Left renal pelvis (tissue), 4 donors: ENCODE measurements at regions not wholly inside any gene's neighbourhood (a gene's known extent, or its start where the extent isn't known, plus 50 kb on each side); places are given as distances from the start of the nearest gene placed in this dataset.
"Not testable (repeated sequence)": the region's sequence is repeated elsewhere in the genome, so short reads cannot be mapped to it uniquely, and the experiment has no call there.

Experiments
- DNase-seq, 4 donors: peaks; one replicate each; pipeline ENCODE4 v3.0.0-alpha.2; 2013; ENCODE audit warnings: low read depth in 4 of 4, low spot score in 3 of 4

GRCh38 chr3:94472511-94472910 is 409.6 kb downstream of the NSUN3 start:
- DNase-seq = no peak

GRCh38 chr3:94481226-94481898 is 418.5 kb downstream of the NSUN3 start:
- no peak for DNase-seq

DNA sequence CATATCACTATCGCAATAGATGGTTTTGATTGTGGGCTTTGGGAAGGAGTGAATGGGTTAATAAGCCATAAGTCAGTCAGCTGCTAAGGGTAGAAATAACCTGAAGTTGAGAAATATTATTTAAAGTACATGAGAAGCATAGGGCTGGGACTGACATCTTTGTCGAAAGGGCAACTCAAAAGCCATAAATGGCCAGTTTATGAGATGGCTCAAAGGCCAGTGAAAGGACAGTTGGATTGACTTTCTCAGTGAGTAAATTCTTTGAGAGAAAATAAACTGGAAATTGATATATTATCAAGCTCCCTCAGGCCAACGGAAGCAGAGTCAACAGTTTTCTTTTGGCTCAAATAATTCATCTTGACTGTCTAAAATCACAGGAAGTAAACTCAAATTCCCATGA is 419.8 kb downstream of the NSUN3 start:
- DNase-seq = no peak

GRCh38 chr3:94483403-94483802 is 420.5 kb downstream of the NSUN3 start:
- no peak for DNase-seq

DNA sequence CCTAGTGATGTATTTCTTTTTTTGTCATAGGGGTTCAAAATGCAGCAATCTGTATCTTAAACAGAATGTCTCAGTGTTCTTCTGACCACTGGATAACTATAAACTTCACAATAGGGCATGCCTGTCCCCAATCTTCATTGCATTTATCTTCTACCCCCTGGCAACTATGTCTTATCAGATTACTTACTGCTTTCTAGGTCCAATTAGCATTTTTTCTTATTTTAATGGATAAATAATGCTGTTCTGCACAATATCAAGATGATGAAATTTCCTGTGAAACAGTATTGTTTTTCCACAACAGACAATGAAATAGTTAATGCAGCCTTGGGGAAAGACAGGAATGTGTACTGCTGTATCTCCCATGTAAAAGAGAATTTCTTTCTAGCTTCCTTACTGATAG is 432.1 kb downstream of the NSUN3 start:
- DNase-seq = no peak

DNA sequence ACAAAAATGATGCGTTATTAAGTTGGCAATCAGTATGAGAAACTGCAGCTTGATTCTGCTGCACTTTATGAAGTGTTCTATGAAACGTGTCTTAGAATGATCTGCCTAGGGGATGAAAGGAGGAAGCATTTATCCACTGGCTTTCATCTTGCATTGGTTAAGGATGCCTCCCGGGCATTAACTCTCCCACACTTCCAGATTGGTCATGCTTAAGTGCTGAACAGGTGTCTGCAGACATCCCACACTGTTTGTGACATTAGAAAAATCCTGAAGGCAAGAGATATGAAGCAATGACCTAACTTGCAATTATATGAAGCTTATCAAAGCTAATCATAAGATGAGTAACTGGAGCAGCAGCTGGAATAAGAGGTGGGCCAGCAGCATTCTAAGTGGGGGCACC is 437.3 kb downstream of the NSUN3 start:
- no peak for DNase-seq

- DNase-seq = not testable (repeated sequence)
Measured at GRCh38 chr3:94507354-94507753, 444.5 kb downstream of the NSUN3 start.

DNA sequence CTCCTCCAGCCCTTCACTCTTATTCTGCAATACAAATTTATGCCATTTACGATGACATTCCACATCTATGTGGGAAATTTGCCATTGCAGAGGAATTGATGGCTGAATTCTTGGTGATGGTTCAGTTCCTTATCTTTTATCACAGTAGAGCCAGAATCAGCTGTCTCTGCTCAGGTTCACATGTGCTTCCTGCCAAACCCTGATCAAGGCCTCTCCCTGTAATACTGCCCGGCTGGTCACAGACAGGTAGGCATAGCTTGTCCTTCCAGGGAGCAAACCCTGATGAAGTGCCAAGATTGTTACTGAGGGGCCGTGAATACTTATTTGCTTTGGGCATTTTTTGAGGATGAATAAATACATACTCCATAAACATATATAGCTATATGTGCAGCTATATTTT is 450.0 kb downstream of the NSUN3 start:
- no peak for DNase-seq

- DNase-seq = no peak
Measured at GRCh38 chr3:94513600-94513999, 450.7 kb downstream of the NSUN3 start.

DNA sequence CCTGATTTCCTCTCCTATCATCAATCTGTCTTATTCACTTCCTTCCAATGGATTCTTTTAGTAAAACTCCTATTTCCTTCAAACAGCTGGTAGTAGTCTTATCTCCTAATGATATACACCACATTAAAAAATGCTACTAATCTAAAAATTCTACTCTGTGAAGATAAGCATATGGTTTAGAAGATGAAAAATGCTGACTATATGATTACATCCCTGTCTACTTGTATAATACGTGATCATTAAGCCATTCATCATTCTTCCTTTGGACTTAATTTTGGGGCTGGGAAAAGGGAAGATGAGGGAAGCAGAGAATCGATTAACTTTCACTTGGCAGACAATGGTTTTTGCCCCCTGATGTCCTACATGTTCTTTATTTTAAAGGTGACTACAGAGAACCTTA is 453.1 kb downstream of the NSUN3 start:
- DNase-seq = no peak

DNA sequence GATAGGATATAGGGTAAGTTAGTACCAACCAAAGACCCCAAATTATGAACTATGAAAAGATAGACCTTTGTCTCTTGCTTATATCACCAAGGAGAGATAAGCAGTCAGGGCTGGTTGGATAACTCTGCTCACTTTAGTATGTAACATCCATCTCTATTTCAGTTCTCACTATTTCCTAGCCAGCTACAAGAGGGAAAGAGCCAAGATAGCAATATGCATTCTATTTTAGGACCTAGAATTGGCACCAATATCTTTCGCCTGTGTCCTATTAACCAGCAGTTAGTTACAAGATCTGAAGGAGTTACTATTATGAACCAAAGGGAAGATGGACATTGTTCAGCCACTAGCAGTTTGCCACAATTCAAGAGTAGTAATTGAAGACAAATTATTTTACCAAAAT is 457.5 kb downstream of the NSUN3 start:
- DNase-seq = no peak

DNA sequence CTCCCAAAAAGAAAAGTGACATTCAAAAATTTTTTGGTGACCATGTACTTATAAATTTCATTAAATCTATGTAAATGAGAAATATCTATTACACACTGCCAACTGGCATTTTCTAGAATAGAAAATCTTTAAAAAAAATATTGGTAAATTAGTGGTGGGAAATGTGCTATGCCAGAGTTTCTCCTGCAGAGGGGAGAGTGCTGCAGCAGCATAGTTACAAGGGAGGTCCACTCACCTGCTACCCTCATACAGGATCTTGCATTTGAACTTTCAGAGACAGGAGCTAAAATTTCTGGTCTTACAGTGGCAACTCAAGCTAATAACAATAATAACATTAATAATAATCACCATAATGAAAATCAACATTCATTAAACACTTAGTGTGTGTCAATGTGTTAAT is 459.6 kb downstream of the NSUN3 start:
- no peak for DNase-seq

DNA sequence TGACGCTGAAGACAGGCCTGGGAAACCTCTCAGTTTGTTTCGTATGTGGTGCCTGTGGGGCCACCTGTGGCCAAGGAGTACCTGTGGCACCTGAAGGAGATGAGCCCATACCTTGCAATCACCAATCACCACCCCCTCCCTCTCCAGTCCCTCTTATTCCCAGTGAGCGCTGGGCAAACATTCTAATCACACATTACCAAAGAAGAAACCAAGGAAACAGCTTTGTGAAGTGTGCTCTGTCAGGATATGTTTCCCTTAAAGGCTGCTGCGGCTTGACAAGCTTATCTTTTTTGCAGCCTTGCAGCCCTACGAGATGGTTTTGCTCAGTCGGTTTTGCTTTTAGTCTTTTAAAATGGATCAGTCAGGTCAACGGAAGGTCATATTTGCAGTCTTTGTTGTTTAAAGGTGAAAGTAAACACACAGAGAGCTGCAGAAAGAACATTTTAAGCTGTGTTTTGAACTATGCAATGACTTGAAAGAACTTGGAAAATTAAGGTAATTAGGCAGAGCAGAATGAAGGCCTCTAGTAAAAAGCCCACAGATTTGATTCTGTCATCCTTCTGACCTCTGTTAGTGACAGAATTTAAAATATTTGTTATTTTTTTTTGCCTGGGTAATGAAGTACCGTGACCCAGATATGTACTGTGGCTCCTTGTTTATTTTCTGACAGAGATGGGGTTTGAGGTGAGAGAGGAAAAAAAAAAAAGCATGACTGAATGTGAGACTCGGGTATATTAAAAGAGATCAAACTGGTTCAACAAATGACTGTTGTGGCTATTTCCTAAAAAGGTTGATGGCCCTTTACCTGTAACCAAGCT is 461.4 kb downstream of the NSUN3 start:
- DNase-seq = no peak

DNA sequence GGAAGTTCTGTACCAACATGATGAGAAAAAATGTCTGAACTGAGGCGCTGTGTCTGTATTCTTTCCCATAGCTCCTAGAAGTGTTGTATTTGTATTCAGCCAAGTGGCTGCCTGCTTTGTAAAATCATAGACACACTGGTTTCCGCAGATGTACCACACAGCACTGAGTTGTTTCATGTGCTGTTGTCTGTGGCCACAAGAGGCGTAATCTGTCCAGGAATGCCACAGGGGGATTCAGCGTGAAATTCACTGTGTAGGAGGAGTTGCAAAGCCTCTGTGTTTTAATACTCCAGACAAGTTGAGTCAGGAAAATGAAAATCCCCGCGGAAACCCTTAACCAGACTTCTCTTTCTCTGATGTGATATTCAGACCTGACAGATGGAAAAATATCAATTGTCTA is 462.2 kb downstream of the NSUN3 start:
- no peak for DNase-seq

- DNase-seq = no peak
Measured at GRCh38 chr3:94529816-94530215, 467.0 kb downstream of the NSUN3 start.

- DNase-seq = no peak
Measured at GRCh38 chr3:94532951-94533350, 470.1 kb downstream of the NSUN3 start.

DNA sequence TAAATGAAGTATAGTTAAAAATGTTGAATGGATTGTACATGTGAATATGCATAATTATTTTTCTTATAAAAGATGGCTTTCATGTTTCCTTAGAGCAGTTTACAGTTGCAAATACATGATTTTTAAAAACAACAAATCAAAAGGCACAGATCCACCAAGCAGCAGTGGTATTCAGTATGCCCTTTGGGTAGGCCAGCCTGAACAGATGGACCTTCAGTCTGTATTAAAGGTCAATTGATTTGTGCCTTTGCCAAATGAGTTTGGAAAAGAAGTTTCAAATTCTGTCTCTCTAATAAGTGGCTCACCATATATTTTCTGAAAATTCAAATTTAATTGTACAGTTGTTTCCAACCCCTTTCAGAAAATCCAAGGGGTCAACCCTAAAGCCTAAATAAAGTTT is 477.1 kb downstream of the NSUN3 start:
- no peak for DNase-seq

DNA sequence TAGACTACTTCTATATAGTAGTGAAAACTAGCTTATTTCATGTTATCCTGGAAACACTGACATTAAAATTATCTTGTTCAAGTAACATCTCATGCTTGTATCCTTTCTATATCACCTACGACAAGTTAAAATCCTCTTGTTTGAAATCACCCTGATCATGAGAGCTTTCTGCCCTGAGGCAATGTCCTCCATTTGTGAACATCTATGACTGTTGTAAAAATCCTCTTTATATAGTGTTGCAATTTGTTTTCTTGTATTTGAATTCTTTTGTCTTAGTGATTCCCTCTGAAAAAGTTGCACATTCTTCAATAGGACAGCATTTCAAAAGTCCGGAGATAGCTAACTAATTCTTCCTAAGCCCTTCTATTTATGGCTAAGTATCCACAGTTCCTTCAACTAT is 480.3 kb downstream of the NSUN3 start:
- no peak for DNase-seq

- DNase-seq = no peak
Measured at GRCh38 chr3:94544131-94544789, 481.4 kb downstream of the NSUN3 start.

DNA sequence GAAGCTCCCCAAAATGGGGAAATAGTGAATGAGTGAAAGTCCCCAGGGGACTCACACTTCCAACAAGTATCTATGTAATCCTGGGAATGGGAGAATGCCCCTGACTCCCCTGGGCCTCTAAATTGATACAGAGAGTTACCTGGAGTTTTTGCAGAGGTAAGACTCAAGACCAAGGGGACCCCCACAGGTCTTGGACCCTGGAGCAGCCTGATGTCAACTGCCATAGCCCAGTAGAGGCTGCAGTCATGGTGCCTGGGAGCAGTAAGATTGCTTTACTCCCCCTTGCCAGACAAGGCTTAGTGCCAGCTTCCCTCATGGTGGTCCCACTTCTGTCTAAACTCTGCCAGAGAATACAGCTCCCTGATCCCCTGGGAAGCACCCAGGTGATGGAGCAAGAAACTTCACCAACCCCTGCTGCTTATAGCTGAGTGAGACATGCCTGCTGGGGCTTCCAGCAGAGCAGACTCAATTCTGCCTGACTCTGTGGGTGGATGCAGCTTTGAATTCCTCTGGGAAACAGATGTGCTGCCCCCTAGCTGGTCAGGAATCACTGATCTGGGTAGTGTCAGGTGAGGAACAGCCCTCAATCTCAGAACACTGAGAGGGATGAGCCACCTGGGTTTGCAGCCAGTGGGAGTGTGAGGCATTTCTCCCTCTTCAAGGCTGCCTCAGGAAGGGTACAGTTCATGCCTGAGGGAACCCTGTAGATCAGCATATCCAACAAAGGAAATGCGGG is 485.9 kb downstream of the NSUN3 start:
- DNase-seq = no peak

DNA sequence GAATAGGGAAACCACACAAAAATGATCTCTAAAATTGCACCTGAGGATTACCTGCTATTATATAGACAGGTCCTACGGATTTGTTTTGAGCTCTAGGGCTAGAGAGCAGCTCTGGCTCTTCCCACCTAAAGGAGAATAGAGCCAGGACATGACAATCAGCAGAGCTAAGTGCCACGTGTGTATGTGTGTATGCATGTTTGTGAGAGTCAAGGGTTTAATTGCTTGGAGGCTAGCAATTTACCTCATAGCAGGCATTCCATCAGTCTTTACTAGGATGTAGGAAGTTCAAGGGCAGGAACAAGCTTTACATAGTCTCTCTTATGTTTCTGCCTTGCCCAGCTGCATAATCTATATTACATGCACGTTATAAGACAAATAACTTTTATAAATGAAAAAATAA is 498.2 kb downstream of the NSUN3 start:
- no peak for DNase-seq
